HepG2 (cell line): ENCODE measurements at regions not wholly inside any gene's neighbourhood (a gene's known extent, or its start where the extent isn't known, plus 50 kb on each side); places are given as distances from the start of the nearest gene placed in this dataset.

Experiments
- ATAC-seq: fragments of 200-7000 bp; cut with Tn5 transposase; 3 replicates; pipeline ENCODE4 v1.9.1; 2020; ENCODE audit warnings: mild to moderate bottlenecking, moderate library complexity
- BruUV-seq: library from RNA; stranded (reverse); fragments of 400-500 nt; replicated peaks from 2 replicates; lab custom pipeline; 2021; lab: Mats Ljungman, UMichigan
- CTCF ChIA-PET: fragments of 300-600 bp; formaldehyde crosslinking; extraction: SDS; loops from one replicate; lab custom pipeline; 2021; ENCODE audit warnings: low total read pairs, inconsistent platforms, low intra/inter-chr PET ratio; lab: Yijun Ruan, JAX
- POLR2A ChIA-PET: fragments of 350-600 bp; sonication (Branson Sonifier 250); formaldehyde crosslinking; loops from one replicate; lab custom pipeline; 2020; ENCODE audit warnings: antibody characterized with exemption, inconsistent platforms; lab: Yijun Ruan, JAX
- DNase-seq: peaks from one replicate; pipeline ENCODE4 v3.0.0-alpha.2; 2015; ENCODE audit warnings: low spot score
- FAIRE-seq: peaks from 3 replicates; lab custom pipeline; 2011; peaks lifted over from hg19 to GRCh38; lab: Jason Lieb, UNC
- H2AFZ ChIP-seq: one replicate; pipeline ENCODE4 v1.6.1; 2011; ENCODE audit warnings: low read length, inconsistent platforms
- H3K27ac ChIP-seq: fragments of 300-600 bp; 3 replicates; pipeline ENCODE4 v1.8.0; 2011; ENCODE audit warnings: mixed run types, mild to moderate bottlenecking, mixed read lengths, low read length, inconsistent platforms; ENCODE audit not compliant: insufficient read depth; ENCODE audit errors: extremely low read length
- H3K27me3 ChIP-seq, 2 experiments: fragments of 200-600 bp in 1 of 2; 2 replicates in 1 of 2; 3 replicates in 1 of 2; pipeline versions ENCODE4 v1.6.0 to v1.8.0; 2011; ENCODE audit warnings: low read length in 2 of 2, mild to moderate bottlenecking in 2 of 2, moderate library complexity in 2 of 2, inconsistent platforms in 1 of 2; ENCODE audit not compliant: insufficient read depth in 2 of 2, control insufficient read depth in 1 of 2
- H3K36me3 ChIP-seq, 2 experiments: fragments of 200-600 bp in 1 of 2; replicated peaks in 1 of 2; 2 replicates in 1 of 2; 3 replicates in 1 of 2; pipeline versions ENCODE4 v1.5.1 to v1.8.0; 2011; ENCODE audit warnings: low read length in 2 of 2, inconsistent platforms in 1 of 2; ENCODE audit not compliant: insufficient read depth in 2 of 2, control insufficient read depth in 1 of 2
- H3K4me1 ChIP-seq: 2 replicates; pipeline ENCODE4 v1.5.1; 2012; ENCODE audit warnings: low read length, inconsistent platforms; ENCODE audit not compliant: insufficient read depth
- H3K4me2 ChIP-seq: 2 replicates; pipeline ENCODE4 v1.6.0; 2011; ENCODE audit warnings: low read depth, low read length, inconsistent platforms
- H3K4me3 ChIP-seq, 3 experiments: fragments of 200-600 bp in 1 of 3; sonication (generic), shearing (Covaris generic) in 1 of 3; replicated peaks in 1 of 3; 2 replicates each; pipeline ENCODE4 v1.5.1; 2011 to 2016; ENCODE audit warnings: low read length in 3 of 3, inconsistent platforms in 2 of 3, low read depth in 2 of 3, mild to moderate bottlenecking in 2 of 3, control low read depth in 1 of 3, mixed read lengths in 1 of 3; ENCODE audit not compliant: insufficient read depth in 1 of 3
- H3K79me2 ChIP-seq: one replicate; pipeline ENCODE4 v1.6.1; 2011; ENCODE audit warnings: low read length, inconsistent platforms; ENCODE audit not compliant: insufficient read depth
- H3K9ac ChIP-seq: 2 replicates; pipeline ENCODE4 v1.6.0; 2011; ENCODE audit warnings: mild to moderate bottlenecking, low read depth, low read length, inconsistent platforms; ENCODE audit not compliant: insufficient read depth
- H3K9me3 ChIP-seq: 2 replicates; pipeline ENCODE4 v1.5.1; 2012; ENCODE audit warnings: mild to moderate bottlenecking, low read length
- H4K20me1 ChIP-seq: 2 replicates; pipeline ENCODE4 v1.6.0; 2011; ENCODE audit warnings: inconsistent platforms, mild to moderate bottlenecking, low read length, moderate library complexity; ENCODE audit not compliant: insufficient read depth
- ATF4 ChIP-seq, 2 experiments: fragments of 450-650 bp in 1 of 2; sonication (generic) in 1 of 2; formaldehyde crosslinking; IDR thresholded peaks; 2 replicates each; pipeline versions ENCODE4 v1.5.0 to v1.8.0; 2020 to 2022; ENCODE audit warnings: mild to moderate bottlenecking in 1 of 2, missing genetic modification reagents in 1 of 2
- ATRX ChIP-seq: sonication (generic); formaldehyde crosslinking; IDR thresholded peaks from 2 replicates; pipeline ENCODE4 v1.4.0; 2020; ENCODE audit warnings: missing genetic modification reagents, borderline replicate concordance
- GABPB1 ChIP-seq: IDR thresholded peaks from 2 replicates; pipeline ENCODE4 v1.6.1; 2016; ENCODE audit warnings: mild to moderate bottlenecking, missing genetic modification reagents, moderate library complexity, missing compliant biosample characterization
- IRX3 ChIP-seq: sonication (generic); formaldehyde crosslinking; IDR thresholded peaks from 2 replicates; pipeline ENCODE4 v1.8.1; 2023; ENCODE audit warnings: mild to moderate bottlenecking, low read depth, missing genetic modification reagents, borderline replicate concordance
- PRDM15 ChIP-seq: sonication (generic); formaldehyde crosslinking; IDR thresholded peaks from 2 replicates; pipeline ENCODE4 v1.4.0; 2020; ENCODE audit warnings: missing genetic modification reagents
- ZNF296 ChIP-seq: sonication (generic); formaldehyde crosslinking; conservative IDR thresholded peaks from 2 replicates; pipeline ENCODE4 v1.5.0; 2020; ENCODE audit warnings: mild to moderate bottlenecking, missing genetic modification reagents
- ZNF317 ChIP-seq: sonication (generic); formaldehyde crosslinking; IDR thresholded peaks from 2 replicates; pipeline ENCODE4 v1.5.0; 2020; ENCODE audit warnings: mild to moderate bottlenecking, missing genetic modification reagents
- ZNF850 ChIP-seq: sonication (generic); formaldehyde crosslinking; conservative IDR thresholded peaks from 2 replicates; pipeline ENCODE4 v1.9.0; 2021; ENCODE audit warnings: mild to moderate bottlenecking, missing genetic modification reagents
- WGBS: methylation state at CpG from one replicate; pipeline ENCODE4 v1.1.6; 2017; ENCODE audit warnings: low lambda C conversion rate; 5-methylcytosine and 5-hydroxymethylcytosine counted together
- in situ Hi-C: cut with HindIII; loops from 2 replicates; pipeline ENCODE4 v1.10.0; 2017; ENCODE audit warnings: low pct_unique_long_range_greater_than_20kb; ENCODE audit not compliant: extremely low pct_ligation_motif_present
- intact Hi-C: fragments of 100-400 bp; cut with micrococcal nuclease; formaldehyde crosslinking; loops from one replicate; pipeline ENCODE4 v1.10.0; 2022; ENCODE audit not compliant: unreplicated experiment
- TF ChIP-seq, protein P1 (sequence below): sonication (generic); formaldehyde crosslinking; IDR thresholded peaks from 2 replicates; pipeline ENCODE4 v1.4.0; 2020; ENCODE audit warnings: missing genetic modification reagents
- TF ChIP-seq, protein P2 (sequence below): sonication (generic); formaldehyde crosslinking; IDR thresholded peaks from 2 replicates; pipeline ENCODE4 v1.4.0; 2020; ENCODE audit warnings: missing genetic modification reagents, borderline replicate concordance

DNA sequence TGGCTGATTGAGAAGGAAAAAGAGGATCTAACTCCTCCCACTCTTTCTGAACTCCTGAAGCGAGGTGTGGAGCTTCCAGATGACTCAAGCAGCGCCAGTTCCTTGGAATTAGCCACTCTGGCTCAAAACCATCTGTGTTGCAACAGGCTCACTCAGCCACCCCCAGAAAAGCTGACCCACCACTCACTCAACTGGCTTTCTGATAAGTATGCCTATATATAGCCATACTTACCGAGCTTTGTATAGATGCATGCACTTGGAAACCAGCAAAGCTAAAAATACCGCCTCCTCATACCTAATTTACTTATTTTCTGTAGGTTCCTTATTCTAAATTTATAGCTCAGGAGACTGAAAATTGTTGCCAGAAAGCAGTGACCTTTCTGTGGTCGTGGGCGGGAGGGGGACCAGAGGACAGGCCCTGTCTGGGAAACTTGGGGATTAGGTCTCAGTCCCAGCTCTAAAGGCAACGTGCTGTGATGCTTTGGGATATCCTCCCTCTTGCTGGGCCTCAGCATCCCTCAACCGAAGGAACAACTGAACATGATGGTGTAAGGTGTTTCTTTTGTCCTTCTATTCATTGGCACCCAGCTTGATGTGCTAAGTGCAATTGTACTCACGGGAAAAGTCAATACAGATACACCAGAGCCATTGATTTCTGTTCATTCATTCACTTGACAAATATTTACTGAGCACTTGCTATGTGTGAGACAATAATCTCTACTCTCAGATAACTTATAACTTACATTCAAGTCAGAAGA lies 65.7 kb downstream of the NENF start (continued):
- TF ChIP-seq, protein P1, sequence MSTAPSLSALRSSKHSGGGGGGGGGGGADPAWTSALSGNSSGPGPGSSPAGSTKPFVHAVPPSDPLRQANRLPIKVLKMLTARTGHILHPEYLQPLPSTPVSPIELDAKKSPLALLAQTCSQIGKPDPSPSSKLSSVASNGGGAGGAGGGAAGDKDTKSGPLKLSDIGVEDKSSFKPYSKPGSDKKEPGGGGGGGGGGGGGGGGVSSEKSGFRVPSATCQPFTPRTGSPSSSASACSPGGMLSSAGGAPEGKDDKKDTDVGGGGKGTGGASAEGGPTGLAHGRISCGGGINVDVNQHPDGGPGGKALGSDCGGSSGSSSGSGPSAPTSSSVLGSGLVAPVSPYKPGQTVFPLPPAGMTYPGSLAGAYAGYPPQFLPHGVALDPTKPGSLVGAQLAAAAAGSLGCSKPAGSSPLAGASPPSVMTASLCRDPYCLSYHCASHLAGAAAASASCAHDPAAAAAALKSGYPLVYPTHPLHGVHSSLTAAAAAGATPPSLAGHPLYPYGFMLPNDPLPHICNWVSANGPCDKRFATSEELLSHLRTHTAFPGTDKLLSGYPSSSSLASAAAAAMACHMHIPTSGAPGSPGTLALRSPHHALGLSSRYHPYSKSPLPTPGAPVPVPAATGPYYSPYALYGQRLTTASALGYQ: 0 out of 2 replicates have a peak, but pooled peaks have one; percentile 37
- no peak for TF ChIP-seq ATF4 (CRISPR knock-in tag; IDR thresholded peaks at IDR 0.05)

GRCh38 chr1:212500351-212500750 lies 67.6 kb downstream of the NENF start:
- Histone ChIP-seq H3K4me1 (peaks cover 28% of the 10 kb centered on the region), H3K9me3 (no peaks in the 10 kb centered on the region), H3K27me3 (peaks cover 0 to 30% of the 10 kb centered on the region in 2 experiments; a peak in 3 of 5 replicates), H3K4me3 (no peak overlapping the region), H3K9ac (no peak overlapping the region), H3K79me2 (no peaks in the 10 kb centered on the region), H3K4me2 (no peak overlapping the region), H2AFZ (no peak overlapping the region), H4K20me1 (no peaks in the 10 kb centered on the region), H3K36me3 (no peaks in the 10 kb centered on the region), H3K27ac (no peak overlapping the region)
- intact Hi-C loops: no loop called here
- BruUV-seq: no TSS peak
- in situ Hi-C loops: no loop called here
- POLR2A ChIA-PET: no interaction called here
- DNase-seq (no peak), FAIRE-seq (no peak), ATAC-seq (no peak)
- WGBS: 21% methylated on average over 6 of the region's 6 CpGs
- CTCF ChIA-PET: no interaction called here
- TF ChIP-seq ZNF296 (no peak), IRX3 (CRISPR knock-in tag) (no peak), ZNF317 (CRISPR knock-in tag) (no peak), ATRX (CRISPR knock-in tag) (no peak), PRDM15 (no peak), ZNF850 (CRISPR knock-in tag) (no peak), GABPB1 (no peak)
- TF ChIP-seq, protein P2, sequence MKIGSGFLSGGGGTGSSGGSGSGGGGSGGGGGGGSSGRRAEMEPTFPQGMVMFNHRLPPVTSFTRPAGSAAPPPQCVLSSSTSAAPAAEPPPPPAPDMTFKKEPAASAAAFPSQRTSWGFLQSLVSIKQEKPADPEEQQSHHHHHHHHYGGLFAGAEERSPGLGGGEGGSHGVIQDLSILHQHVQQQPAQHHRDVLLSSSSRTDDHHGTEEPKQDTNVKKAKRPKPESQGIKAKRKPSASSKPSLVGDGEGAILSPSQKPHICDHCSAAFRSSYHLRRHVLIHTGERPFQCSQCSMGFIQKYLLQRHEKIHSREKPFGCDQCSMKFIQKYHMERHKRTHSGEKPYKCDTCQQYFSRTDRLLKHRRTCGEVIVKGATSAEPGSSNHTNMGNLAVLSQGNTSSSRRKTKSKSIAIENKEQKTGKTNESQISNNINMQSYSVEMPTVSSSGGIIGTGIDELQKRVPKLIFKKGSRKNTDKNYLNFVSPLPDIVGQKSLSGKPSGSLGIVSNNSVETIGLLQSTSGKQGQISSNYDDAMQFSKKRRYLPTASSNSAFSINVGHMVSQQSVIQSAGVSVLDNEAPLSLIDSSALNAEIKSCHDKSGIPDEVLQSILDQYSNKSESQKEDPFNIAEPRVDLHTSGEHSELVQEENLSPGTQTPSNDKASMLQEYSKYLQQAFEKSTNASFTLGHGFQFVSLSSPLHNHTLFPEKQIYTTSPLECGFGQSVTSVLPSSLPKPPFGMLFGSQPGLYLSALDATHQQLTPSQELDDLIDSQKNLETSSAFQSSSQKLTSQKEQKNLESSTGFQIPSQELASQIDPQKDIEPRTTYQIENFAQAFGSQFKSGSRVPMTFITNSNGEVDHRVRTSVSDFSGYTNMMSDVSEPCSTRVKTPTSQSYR (CRISPR knock-in tag): no peak
